SH-SY5Y (cell line): ENCODE measurements at regions not wholly inside any gene's neighbourhood (a gene's known extent, or its start where the extent isn't known, plus 50 kb on each side); places are given as distances from the start of the nearest gene placed in this dataset.

Experiments used
- GATA2 ChIP-seq: IDR thresholded peaks from 2 replicates; pipeline ENCODE4 v1.6.1; 2011; ENCODE audit warnings: mild to moderate bottlenecking, low read depth, low read length
- GATA3 ChIP-seq: IDR thresholded peaks from 2 replicates; pipeline ENCODE4 v1.6.1; 2011; ENCODE audit warnings: low read depth, mild to moderate bottlenecking, low read length, moderate library complexity

DNA sequence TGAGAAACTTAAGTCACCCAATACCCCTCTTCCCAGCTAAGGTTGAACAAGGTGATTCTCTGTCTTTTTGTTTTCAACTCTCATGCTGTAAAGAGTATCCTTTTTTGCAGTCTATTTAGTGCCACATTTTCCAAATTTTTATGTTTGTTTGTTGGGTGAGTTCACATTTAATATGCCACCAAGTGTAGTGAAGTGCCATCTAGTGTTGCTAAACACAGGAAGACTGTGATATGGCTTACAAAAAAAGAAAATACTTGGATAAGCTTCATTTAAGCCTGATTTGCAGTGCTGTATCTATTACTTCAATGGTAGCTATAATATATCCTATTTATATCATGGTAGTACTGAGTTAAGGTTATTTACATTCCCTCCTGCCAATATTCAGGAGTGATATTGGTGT is 319.2 kb upstream of the CHORDC1 start:
- TF ChIP-seq GATA3: no peak
- TF ChIP-seq GATA2: no peak

GRCh38 chr11:90536301-90536700 is 313.5 kb upstream of the CHORDC1 start:
- TF ChIP-seq GATA2 (no peak), GATA3 (no peak)

GRCh38 chr11:90532125-90532524 is 309.3 kb upstream of the CHORDC1 start:
- TF ChIP-seq GATA3 (no peak), GATA2 (no peak)

DNA sequence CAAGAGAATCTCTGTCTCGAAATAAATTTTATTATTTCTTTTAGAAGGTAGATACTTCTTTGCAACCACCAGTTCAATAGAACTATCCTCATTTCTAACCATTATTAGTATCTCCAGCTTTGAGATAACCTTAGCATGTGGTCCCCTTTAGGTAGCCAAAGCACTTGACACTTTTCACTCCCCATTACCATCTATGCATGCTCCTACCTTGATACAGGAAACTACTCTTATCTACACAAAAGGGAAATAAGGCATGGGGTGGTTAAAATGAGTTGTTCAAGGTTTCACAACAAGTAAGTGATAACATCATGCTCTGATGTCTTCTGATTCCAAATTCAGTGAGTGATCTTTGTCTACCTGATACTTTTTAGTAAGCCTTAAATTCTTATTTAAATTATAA is 308.2 kb upstream of the CHORDC1 start:
- TF ChIP-seq GATA3 (no peak), GATA2 (no peak)

GRCh38 chr11:90525962-90526361 is 303.1 kb upstream of the CHORDC1 start:
- TF ChIP-seq GATA2 (no peak), GATA3 (no peak)

- TF ChIP-seq GATA3 (no peak), GATA2 (no peak)
Measured at GRCh38 chr11:90512846-90513245, 290.0 kb upstream of the CHORDC1 start.

DNA sequence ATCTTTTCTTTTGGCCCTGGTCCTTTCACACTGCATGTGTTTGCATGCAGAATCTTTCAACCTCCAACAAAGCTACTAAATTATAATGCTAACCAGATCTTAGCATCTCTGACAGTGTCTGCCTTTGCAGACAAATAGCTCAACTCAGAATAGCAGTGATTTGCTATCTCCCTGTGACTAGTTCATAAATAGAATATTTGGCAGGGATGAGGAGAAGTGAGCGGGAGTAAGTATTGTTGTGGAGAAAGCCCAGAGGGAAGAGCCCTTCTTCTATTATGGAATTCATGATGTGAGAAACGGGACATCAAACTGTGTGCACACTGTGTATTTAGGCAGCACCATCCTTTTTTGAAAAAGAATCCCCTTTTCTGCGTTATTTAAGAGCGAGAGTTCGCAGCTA is 288.0 kb upstream of the CHORDC1 start:
- TF ChIP-seq GATA3: no peak
- no peak for TF ChIP-seq GATA2

DNA sequence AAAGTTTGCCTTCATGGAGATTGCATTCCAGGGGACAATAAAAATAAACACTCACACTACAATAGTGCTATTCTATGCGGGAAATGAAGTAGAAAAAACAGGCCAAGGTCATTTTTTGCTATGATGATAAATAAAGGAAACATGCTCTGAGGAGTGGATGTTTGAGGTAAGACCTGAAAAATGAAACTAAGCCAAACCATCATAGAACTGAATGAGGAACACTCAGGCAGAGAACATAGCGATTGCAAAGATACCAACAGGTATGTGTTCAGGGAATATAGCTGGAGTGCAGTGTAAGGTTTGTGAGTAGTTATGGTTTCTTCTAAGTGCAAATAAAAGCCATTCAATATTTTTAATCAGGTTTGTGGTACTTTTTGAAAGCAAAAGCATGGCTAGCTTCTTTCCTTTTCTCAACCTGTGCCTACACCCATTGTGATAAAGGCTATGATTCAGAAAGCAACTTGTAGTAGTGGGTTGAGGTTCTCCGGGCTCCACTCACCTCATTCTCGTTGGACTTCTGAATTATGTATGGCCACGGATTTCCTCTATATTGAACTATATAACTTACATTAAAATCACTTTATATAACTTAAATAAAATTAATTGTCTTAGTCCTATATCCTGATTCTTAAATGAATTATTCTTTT is 278.2 kb upstream of the CHORDC1 start:
- TF ChIP-seq GATA2 (no peak), GATA3 (no peak)

DNA sequence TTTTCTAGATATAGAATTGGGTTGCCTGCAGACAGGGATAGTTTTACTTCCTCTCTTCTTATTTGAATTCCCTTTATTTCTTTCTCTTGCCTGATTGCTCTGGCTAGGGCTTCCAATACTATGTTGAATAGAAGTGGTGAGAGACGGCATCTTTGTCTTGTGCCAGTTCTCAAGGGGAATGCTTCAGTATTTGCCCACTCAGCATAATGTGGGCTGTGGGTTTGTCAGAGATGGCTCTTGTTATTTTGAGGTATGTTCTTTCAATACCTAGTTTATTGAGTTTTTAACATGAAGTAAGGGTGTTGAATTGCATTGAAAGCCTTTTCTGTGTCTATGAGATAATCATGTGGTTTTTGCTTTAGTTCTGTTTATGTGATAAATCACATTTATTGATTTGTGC is 273.9 kb upstream of the CHORDC1 start:
- no peak for TF ChIP-seq GATA3
- TF ChIP-seq GATA2: no peak

DNA sequence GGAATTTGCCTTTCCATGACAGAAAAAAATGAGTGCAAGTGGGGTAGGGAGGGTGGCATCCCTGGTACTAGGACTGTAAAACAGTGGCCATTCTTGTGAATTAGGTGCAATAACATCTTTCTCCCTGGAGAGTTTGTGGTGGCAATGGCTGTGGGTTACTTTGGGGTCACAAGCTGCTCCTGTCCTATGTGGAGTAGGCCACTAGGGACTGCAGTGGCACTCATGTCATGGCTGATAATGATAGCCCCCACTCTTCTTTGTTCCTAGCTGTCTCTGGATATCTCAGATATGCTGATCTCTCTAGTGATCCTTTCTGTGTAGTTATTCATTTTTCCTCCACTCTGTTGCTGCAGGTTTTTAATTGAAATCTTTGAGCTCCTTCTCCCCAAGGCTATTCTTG is 270.5 kb upstream of the CHORDC1 start:
- TF ChIP-seq GATA3: no peak
- TF ChIP-seq GATA2: no peak

DNA sequence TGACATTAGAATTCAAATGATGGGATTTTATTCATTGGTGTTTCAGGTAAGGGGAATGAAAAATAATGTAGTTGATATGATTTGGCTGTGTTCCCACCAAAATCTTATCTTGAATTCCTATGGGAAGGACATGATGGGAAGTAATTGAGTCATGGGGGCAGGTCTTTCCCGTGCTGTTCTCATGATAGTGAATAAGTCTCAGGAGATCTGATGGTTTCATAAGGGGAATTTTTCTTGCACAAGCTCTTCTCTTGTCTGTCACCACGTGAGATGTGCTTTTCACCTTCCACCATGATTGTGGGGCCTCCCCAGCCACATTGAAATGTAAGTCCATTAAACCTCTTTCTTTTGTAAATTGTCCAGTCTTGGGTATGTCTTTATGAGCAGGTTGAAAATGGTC is 268.6 kb upstream of the CHORDC1 start:
- TF ChIP-seq GATA2 (no peak), GATA3 (no peak)

DNA sequence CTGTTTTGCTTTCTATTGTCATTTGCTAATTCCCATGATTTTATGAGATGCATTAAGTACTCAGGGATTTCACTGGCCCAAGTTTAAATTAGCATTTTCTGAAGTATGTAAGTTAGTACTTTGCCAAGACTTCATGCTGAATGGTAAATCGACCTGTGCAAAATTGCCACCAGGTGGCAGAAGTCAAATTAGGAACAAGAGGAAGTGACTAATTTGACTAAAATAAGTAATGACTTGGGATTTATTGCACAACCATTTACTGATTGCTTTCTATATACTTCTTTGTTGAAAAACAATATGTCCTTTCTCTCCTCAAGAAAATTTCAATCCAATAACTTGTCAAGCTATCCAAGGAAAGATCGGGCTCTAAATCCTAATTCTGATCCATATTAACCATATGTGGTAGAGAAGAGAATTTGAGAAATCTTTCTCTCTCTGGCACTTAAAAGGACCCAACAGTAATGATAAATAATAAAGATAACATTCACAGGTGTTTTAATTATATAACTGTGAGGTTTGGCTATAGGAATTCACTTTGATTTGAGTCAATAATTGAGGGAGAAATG is 253.7 kb upstream of the CHORDC1 start:
- no peak for TF ChIP-seq GATA2
- no peak for TF ChIP-seq GATA3

DNA sequence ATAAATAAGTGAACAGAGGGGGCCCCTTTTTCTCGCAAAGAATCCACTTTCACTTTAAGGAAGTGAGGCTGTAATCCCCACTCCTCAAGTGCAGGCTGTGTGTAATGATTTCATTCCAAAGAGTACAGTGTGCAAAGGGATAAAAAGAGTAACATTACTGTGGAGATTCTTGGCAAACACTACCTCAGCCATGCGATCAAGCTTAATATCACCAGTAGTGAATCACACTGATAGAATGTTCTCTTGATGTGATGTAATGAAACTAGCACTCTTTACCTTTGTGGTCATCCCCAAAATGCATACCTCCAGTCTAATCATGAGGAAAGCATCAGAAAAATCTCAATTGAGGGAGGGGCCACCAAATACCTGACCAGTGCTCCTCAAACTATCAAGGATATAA is 246.1 kb upstream of the CHORDC1 start:
- TF ChIP-seq GATA3 (no peak), GATA2 (no peak)

DNA sequence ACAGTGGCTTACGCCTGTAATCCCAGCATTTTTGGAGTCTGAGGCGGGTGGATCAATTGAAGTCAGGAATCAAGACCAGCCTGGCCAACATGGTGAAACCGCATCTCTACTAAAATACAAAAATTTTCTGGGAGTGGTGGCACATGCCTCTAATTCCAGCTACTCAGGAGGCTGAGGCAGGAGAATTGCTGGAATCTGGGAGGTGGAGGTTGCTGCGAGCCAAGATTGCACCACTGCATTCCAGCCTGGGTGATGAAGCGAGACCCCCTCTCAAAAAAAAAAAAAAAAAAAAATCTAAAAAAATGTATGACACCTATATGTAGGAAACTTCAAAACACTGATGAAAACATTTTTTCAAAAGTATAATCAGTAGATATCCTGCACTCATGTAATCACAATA is 242.7 kb upstream of the CHORDC1 start:
- TF ChIP-seq GATA2 (no peak), GATA3 (no peak)

DNA sequence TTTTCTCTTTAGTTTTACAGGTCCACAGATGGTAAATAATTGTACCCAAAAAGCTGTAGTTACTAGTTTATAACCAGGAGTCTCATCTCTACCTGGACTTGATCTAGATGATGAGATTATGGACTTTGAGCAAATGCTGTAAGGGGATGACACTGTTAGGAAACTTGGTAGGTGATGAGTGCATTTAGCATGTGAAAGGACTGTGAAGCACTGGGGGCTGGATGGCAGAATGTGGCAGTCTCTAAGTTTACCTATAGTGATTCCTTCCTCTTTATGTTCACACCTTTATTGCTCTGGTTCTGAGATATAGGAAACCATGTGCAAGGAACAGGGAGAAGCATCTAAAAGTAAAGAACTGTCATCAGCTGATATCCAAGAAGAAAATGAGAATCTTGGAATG is 230.7 kb upstream of the CHORDC1 start:
- TF ChIP-seq GATA2: no peak
- TF ChIP-seq GATA3: no peak

DNA sequence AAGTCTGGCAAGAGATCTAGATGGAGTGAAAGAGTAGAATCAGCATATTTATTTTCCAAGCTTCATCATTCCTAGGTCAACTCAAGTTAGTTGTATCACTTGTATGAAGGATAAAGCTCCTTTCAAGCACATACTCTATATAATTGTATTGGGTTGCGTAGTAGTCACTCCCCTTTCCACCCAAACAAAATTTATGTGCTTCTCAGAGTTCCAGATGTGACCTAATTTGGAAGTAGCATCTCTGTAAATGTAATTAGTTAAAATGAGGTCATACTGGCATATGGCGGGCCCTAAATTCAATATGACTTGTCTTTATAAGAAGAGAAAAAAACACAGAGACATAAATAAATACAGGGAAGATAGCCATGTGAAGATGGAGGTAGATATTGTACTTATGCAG is 226.8 kb upstream of the CHORDC1 start:
- TF ChIP-seq GATA3 (no peak), GATA2 (no peak)
